ENCODE measurements at regions not wholly inside any gene's neighbourhood (a gene's known extent, or its start where the extent isn't known, plus 50 kb on each side); places are given as distances from the start of the nearest gene placed in this dataset.
"Not testable (repeated sequence)": the region's sequence is repeated elsewhere in the genome, so short reads cannot be mapped to it uniquely, and the experiment has no call there.

DNA sequence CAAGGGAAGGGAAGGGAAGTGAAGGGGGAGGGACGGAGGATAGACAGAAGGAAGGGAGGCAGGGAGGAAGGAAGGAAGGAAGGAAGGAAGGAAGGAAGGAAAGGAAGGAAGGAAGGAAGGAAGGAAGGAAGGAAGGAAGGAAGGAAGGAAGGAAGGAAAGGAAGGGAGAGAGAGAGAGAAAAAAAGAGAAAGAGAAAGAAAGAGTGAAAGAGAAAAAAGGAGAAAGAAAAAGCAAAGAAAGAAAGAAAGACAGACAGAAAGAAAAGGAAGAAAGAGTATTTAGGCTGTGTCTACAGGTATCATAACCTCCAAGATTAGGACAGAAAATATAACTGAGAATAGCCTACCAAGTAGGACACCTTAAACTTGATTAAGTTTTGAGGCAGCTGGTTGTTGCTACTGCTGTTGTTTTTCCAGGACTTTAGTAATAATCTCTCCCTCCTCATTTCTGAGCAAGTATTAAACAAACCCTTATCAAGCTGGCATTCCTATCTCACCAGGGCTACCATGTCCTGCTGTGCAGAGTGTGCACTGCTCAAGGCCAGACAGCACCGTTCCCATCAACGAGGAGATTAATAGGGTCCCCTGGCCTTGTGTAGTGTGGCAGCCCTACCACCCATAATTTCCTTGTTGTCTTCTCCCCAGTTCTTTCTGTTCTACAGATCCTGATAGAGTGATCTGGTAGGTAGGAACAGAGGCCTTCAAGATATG is 90.5 kb upstream of the FHL2 start:
- DNase-seq: no peak

DNA sequence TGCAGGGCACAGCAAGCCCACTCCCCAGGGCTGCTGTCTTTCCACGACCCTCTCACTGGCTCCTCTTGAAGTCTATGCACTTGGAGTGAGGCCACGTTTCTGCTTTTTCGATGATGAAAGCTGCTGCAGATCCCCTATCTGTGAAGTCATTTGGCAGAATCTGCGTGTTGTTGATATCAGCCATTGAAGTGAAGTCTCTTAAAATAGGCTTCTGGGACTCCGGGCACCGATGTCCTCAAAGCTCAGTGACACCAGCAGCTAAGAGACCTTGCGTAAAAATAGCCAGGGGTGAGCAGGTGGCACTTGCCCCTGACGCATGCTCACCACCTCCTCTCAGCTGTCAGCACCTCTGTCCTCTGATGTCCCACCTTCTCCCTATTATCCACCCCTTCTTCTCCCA is 89.4 kb upstream of the FHL2 start:
- no peak for DNase-seq

DNA sequence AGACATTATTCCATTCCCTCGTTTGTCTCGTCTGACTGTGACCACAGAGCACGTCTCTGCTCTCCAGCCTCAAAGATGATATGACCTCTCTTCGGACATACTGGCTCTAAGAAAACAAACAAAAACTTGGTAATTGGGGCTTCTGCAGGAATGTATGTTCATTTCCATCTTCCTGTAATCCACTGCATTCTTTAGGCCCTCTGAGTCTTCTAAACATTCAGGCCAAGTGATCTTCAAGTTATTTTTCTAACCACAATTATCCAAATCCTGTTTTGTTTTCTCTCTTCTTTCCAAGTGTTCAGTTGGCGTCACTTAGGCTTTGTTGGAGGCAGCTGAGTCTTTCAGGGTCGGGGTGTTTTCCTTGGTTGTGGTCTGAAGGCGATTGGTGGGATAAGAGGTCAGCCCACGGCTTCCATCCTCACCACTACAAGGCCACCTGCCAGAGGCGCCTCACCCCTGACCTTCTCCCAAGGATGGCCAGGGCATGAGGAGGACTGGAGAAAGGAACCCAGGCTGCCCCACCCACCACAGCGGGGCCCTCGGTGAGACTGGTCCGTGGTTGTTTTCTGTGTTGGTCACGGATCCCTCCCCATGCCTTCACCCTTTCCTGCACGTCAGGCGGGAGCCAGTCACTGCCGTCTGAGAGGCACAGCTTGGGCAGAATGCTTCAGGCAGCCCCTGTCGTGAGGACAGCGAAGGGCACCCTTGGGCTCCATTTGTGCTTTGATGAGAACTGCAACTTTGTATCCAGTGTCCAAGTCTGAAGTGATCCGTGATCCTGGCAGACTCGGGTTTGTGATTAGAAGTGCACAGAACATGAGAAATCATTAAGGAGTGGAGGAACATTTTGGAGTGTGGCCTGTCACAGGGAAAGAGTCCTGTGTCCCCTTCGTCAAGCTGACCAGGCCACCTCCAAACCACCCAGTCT is 88.6 kb upstream of the FHL2 start:
- DNase-seq: no peak

DNA sequence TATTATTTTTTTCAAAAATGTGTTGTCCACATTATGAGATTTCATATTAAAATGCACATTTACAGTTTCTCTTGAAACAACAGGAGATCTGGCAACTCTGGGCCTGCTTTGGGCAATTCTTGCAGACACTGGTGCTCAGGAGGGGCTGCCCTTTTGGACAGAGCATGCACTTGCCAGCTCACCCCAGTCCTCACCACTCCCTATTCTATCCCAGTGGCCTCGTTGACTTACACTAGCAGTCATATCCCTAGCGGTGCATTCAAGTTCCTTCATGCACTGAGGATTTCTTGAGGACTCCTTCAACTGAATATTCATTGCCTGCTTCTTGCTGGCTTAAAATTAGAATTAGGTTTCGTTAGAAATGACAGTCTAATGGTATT is 87.9 kb upstream of the FHL2 start:
- no peak for DNase-seq

DNA sequence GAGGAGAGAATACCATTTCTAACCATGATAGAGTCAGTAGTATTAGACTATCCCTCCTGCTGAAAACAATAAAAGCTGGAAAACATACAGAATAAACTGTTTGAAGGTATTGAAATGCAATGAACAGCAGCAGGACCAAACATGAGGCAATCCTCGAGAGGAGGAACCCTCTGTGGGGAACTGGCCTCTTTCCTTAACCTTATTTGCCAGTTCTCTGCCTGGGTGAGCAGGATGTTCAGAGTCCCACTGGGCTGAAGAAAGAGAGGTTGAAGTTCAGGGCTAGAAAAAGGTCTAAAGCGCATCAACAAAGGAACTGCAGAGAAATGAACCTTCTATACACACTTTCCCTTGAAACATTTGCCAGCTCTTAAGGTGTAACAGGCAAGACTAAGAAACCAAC is 79.8 kb upstream of the FHL2 start:
- no peak for DNase-seq

DNA sequence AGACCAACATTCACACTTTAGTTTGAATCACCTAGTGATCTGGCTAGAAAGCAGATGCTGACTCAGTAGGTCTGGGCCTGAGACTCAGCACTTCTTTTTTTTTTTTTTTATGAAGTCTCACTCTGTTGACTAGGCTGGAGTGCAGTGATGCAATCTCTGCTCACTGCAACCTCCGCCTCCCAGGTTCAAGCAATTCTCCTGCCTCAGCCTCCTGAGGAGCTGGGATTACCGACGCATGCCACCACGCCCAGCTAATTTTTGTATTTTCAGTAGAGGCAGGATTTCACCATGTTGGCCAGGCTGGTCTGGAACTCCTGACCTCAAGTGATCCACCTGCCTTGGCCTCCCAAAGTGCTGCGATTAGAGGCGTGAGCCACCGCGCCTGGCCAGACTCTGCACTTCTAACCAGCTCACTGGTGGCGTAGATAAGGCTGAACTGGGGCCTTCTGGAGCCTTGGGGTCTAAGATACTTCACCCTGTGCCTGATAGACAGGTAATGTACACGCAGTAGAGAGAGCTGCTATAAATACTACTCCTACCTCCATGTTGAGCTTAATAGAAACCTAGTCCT is 78.3 kb upstream of the FHL2 start:
- DNase-seq: not testable (repeated sequence)

DNA sequence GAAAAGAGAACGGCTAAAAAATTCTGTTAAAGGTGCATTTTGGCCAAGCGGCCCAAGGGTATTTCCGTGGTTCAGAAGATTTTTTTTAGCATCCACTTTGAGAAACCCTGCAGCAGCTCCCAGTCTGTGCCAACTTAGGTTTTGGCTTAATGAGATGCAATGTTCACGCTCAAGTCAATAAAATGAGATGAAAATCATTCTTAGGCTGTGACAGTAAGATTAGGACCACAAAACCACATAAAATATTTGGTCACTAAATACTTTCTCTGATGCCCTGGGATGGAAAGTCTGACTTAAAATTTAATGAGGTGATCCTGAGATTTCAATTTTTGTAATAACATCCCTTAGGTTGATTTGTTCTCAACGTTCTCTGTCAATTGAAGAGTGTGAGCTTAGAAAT is 74.2 kb upstream of the FHL2 start:
- no peak for DNase-seq

DNA sequence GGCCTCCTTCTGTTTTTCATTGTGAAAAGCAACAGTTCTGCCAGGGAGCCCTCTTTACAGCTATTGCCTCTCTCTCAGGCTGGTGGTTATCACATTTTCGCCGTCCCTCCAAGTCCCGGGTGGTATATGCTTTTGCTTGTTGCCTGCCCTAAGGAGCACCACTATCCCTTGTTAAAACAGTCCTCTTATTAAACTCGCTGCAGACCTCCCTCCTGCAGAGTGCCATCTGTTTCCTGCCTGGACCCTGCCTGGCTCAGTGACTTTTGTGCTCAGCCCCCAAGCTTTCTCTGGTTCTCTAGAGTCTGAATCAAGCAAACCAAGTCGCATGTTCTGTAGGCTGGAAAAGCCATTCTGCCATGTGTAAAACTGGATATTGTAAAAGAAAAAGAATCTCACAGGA is 72.1 kb upstream of the FHL2 start:
- DNase-seq: no peak

DNA sequence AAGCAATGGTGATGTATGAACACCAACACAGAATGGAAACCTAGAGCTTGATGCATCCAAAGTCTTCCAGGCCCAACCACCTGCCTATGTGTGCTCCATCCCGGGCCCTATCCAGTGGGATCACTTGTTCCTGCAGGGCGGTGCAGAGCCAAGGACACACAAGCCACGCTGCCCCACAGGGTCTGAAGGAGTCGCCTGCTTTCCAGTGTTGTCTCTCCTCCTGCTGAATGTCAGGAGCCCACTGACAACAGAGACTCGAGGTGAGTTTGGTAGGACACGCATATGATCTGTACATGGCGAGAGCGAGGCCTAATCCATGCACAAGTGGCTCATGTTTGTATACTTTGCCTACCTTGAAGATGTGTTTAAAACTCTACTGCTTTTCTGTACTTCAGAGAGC is 70.9 kb upstream of the FHL2 start:
- no peak for DNase-seq

DNA sequence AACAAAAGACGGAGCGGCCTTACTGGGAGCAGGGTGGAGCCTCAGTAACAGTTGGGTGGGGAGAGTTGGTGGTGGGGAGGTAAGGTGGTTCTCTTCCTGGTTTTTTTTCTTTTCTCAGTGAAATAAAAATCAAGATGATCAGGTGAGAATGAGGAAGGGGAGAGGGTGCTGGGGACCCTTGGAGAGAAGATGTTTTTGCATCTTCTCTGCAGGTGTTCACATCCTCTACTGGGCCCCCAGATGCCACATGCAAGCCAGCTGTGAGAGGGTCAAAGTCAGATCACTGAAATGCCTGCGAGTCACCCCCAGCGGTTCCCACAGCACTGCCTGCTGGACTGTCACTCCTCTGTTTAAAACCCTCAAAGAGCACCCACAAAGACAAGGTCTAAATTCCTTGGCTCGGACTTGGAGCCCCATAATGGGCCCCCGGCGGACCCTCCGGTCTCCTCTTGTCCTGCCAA is 69.8 kb upstream of the FHL2 start:
- DNase-seq: no peak

DNA sequence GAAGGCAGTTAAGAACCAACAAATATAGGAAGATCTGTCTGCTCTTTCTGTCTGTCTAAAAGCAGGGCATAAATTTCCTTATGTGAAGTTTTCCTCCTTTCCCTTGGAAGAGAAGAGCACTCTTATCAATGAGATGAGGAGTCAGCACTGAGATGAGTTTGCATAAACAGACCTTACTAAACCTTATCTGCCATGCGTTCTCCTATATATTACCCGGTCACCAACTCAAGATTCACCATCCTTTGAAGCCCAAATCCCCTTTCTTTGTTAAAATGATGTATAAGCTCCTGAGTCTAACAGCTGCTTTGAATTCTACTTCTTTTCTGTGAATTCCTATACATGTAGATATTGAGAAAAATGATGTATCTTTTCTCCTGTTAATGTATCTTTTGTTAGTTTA is 65.5 kb upstream of the FHL2 start:
- DNase-seq: no peak

DNA sequence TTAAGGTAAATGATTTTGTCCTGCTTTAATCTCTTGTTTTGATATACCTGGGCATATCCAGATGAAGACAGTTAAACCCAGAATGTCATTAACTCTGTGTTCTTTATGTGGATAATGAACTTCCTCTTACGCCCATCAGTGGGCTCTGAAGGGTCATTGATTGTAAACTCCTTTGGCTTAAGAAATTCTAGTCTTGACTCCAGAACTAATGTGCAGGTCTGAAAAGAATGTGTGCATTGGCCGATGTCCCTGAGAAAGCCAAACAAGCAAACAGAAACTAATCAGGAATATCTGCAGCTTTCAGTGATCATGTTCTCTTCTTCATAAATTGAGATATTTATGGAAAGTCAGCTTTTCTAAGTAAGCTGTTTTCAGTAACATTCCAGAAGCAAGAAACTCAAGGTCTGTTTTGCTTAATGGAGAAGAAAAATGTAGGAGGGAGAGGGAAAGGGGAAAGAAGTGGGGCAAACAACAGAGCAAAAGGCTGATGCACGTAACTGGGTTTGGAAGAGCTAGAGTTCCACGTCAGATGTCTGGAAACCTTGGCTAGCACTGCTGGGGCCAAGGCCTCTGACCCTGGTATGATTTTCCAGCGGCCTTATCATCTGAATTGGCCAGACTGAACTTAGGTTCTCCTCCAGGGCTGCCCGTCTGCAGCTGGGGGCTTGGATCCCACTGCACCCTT is 61.3 kb upstream of the FHL2 start:
- no peak for DNase-seq

DNA sequence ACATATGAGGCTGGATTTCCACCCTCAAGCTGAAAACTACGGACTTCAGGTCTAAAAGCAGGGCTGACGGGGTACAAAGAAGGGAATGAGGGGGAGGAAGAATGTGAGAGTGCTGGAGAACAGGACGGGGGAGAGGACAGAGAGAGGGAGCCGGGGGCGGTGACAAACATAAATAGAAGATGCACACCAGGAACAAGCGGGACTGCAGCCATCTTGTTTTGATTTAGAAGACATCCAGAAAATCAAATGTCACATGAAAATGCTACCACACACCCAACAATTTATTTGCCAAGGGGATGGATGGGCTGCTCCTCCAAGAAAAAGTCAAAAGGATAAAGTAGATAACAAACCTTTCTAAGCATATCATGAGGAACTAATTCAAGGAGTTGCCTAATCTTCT is 59.2 kb upstream of the FHL2 start:
- no peak for DNase-seq

DNA sequence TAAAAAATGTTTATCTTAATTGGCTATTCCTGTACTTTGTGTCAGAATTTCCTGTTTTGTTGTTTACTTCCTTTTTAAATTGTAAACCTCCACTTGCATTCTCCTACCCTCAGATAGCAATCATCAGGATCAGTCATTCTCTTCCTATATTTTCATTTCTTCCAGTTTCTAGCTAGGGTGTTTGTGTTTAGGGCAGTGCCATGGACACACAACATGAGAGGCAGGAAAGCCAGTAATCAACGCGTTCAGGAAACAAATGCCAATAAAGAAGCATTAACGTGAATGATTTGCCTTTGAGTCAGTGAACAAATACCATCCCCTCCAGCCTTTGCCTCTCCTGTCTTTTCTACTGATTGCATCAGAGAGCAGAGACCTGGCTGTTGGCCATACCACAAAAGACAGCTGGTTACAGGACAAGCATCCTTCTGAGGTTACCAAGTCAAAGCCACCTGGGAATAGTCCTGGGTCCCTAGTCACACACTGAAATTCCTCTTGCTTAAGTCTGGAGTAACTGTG is 56.7 kb upstream of the FHL2 start:
- no peak for DNase-seq

DNA sequence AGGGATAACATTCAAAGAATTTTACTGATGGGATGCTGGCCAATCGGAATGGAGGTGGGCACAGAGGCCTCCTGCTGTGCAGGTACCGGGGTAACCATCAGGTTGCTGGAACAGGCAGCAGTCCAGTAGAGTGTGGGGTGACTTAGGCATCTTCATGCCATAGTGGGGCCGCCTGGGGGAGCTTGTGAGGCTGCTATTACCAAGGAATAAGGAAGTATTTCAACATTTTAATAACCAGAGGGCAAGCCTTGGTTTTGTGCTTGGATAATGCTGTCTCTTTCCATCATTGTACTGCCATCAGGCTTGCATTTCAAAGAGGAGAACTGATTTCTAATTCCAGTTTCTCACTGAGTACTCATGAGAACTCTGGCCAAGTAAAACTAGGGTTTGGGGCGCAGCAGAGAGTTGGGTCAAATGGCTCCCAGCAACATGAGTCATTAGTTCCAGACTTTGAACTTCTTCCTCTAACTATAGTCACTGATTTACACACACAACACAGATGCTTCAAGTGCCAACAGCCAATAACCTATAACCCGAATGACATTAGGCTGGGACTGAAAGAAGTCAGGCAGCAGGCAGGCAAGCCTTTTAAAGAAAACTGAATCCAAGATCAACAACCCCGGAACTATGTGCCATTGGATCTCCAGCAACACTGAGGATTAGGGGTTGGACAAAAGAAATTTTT is 56.1 kb upstream of the FHL2 start:
- no peak for DNase-seq

DNA sequence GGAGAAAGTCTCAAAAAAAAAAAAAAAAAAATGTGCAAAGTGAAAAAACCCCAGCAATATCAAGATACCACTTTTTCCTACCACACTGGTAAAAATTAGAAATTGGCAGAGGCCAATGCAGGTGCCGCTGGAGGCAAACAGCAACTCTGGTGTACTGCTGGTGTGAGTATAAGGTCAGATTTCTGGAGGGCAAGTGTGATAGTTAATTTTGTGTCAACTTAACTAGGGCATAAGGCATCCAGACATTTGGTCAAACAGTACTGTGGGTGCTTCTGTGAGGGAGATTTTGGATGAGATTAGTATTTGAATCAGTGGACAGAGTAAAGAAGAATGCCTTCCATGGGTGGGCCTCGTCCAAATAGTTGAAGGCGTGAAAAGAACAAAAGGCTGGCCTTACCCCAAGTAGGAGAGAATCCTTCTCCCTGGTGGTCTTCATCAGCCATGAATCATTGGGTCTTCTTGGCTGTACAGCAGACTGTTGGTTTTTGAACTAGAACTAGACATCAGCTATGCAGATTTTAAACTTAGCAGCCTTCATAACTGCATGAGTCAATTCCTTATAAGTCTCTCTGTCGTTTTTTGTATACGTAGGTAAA is 52.8 kb upstream of the FHL2 start:
- no peak for DNase-seq

DNA sequence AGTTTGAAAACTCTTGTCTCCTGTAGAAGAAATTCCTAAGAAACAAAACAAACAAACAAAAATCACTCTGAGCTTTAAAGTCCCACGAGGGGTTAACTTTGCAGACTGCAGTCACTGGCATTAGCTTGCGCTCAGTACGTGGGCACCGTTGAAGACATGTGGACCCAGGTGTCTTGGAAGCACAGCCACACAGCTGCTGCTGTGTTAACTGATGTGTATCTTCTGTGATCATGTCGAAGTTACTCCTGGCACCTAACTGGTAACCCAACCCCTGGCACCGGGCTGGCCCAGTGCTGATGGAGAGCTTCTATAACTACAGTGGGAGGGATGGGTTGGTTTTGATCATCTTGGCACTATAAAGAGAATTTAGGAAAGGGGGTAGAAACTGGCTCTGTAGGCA is 51.6 kb upstream of the FHL2 start:
- no peak for DNase-seq

DNA sequence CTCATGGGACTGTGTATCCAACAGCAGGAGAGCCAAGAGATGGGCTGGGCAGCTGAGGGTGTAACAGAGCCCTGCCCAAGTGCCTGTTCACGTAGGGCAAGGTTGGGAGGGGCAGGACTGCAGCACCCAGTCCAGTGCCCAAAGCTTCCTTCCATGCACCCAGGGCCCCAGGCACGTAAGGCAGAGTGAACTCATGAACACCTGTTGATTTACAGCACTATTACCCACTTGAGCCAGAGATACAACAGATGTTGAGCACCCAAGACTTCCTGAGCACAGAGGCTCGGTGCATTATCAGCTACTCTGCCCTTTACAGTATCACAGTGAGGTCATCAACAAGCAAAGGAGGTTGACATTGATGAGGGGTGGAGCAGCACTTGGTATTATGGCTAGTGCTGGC is 50.2 kb upstream of the FHL2 start:
- DNase-seq: no peak
